ENCODE measurements at regions not wholly inside any gene's neighbourhood (a gene's known extent, or its start where the extent isn't known, plus 50 kb on each side); places are given as distances from the start of the nearest gene placed in this dataset.
"Not testable (repeated sequence)": the region's sequence is repeated elsewhere in the genome, so short reads cannot be mapped to it uniquely, and the experiment has no call there.

GRCh38 chr2:95707837-95708236 is 116.0 kb downstream of the TRIM43 start:
- WGBS = 67% methylated on average over 4 of the region's 5 CpGs
- Histone ChIP-seq H2BK15ac (ENCODE audit: low read depth, poor library complexity, severe bottlenecking) (no peak overlapping the region), H3K4me2 (ENCODE audit: low read length, poor library complexity, severe bottlenecking) (no peak overlapping the region), H2BK12ac (ENCODE audit: low read length in 2 of 2) (no peak overlapping the region), H3K4ac (ENCODE audit: low read depth in 1 of 2, low read length in 2 of 2) (no peak overlapping the region), H3K14ac (ENCODE audit: low read length in 2 of 2) (no peak overlapping the region), H2AK5ac (ENCODE audit: low read length, severe bottlenecking) (no peak overlapping the region), H2AFZ (ENCODE audit: low read depth, low read length) (no peak overlapping the region), H3K79me1 (replicated peaks; ENCODE audit: low read length, poor library complexity, severe bottlenecking) (no peaks in the 10 kb centered on the region), H3K27me3 (ENCODE audit: control insufficient read depth in 1 of 2, insufficient read depth in 1 of 2, low read length in 2 of 2) (peaks cover 0 to 18% of the 10 kb centered on the region in 2 experiments), H3K36me3 (ENCODE audit: control insufficient read depth in 1 of 2, insufficient read depth in 2 of 2, low read depth in 1 of 2, low read length in 2 of 2) (no peaks in the 10 kb centered on the region), H4K8ac (ENCODE audit: low read length) (no peak overlapping the region), H3K4me1 (ENCODE audit: control insufficient read depth, insufficient read depth, low read depth, low read length) (no peaks in the 10 kb centered on the region), H3K9me3 (ENCODE audit: control insufficient read depth, low read length) (no peaks in the 10 kb centered on the region), H3K9ac (ENCODE audit: low read length) (no peak overlapping the region), H3K23ac (ENCODE audit: low read length in 2 of 2) (no peak overlapping the region), H3K4me3 (ENCODE audit: insufficient read depth in 1 of 2, low read depth in 1 of 2, low read length in 2 of 2) (no peak overlapping the region), H3K18ac (ENCODE audit: low read depth in 1 of 2, low read length in 2 of 2) (no peak overlapping the region), H4K91ac (ENCODE audit: low read length) (no peak overlapping the region), H2BK5ac (ENCODE audit: low read depth, low read length, poor library complexity, severe bottlenecking) (no peak overlapping the region), H3K27ac (ENCODE audit: low read length, poor library complexity, severe bottlenecking) (no peak overlapping the region), H2BK120ac (ENCODE audit: low read depth, low read length) (no peak overlapping the region)
- DNase-seq = no peak

- Histone ChIP-seq H3K27me3 (ENCODE audit: control insufficient read depth in 1 of 2, insufficient read depth in 1 of 2, low read length in 2 of 2) (peaks cover 0 to 21% of the 10 kb centered on the region in 2 experiments), H3K4me2 (ENCODE audit: low read length, poor library complexity, severe bottlenecking) (no peak overlapping the region), H3K9ac (ENCODE audit: low read length) (no peak overlapping the region), H3K14ac (ENCODE audit: low read length in 2 of 2) (no peak overlapping the region), H3K79me1 (replicated peaks; ENCODE audit: low read length, poor library complexity, severe bottlenecking) (no peaks in the 10 kb centered on the region), H4K8ac (ENCODE audit: low read length) (no peak overlapping the region), H3K4ac (ENCODE audit: low read depth in 1 of 2, low read length in 2 of 2) (no peak overlapping the region), H2AFZ (ENCODE audit: low read depth, low read length) (no peak overlapping the region), H3K23ac (ENCODE audit: low read length in 2 of 2) (no peak overlapping the region), H3K4me1 (ENCODE audit: control insufficient read depth, insufficient read depth, low read depth, low read length) (no peaks in the 10 kb centered on the region), H2BK5ac (ENCODE audit: low read depth, low read length, poor library complexity, severe bottlenecking) (no peak overlapping the region), H3K27ac (ENCODE audit: low read length, poor library complexity, severe bottlenecking) (no peak overlapping the region), H2AK5ac (ENCODE audit: low read length, severe bottlenecking) (no peak overlapping the region), H3K9me3 (ENCODE audit: control insufficient read depth, low read length) (no peaks in the 10 kb centered on the region), H3K36me3 (ENCODE audit: control insufficient read depth in 1 of 2, insufficient read depth in 2 of 2, low read depth in 1 of 2, low read length in 2 of 2) (no peaks in the 10 kb centered on the region), H3K18ac (ENCODE audit: low read depth in 1 of 2, low read length in 2 of 2) (no peak overlapping the region), H2BK12ac (ENCODE audit: low read length in 2 of 2) (no peak overlapping the region), H3K4me3 (ENCODE audit: insufficient read depth in 1 of 2, low read depth in 1 of 2, low read length in 2 of 2) (no peak overlapping the region), H2BK120ac (ENCODE audit: low read depth, low read length) (no peak overlapping the region), H4K91ac (ENCODE audit: low read length) (no peak overlapping the region), H2BK15ac (ENCODE audit: low read depth, poor library complexity, severe bottlenecking) (no peak overlapping the region)
- no peak for DNase-seq
These were observed 118.0 kb downstream of the TRIM43 start for GRCh38 chr2:95709831-95710230.

GRCh38 chr2:95713470-95714177 is 121.8 kb downstream of the TRIM43 start:
- not testable (repeated sequence) for H3K4me1 ChIP-seq (ENCODE audit: control insufficient read depth, insufficient read depth, low read depth, low read length); H3K14ac ChIP-seq (ENCODE audit: low read length in 2 of 2)
- WGBS = 66% methylated on average over 8 of the region's 11 CpGs

GRCh38 chr2:95714398-95714797 is 122.6 kb downstream of the TRIM43 start:
- not testable (repeated sequence) for H3K9ac ChIP-seq (ENCODE audit: low read length); H3K23ac ChIP-seq (ENCODE audit: low read length in 2 of 2); H3K27ac ChIP-seq (ENCODE audit: low read length, poor library complexity, severe bottlenecking); H3K18ac ChIP-seq (ENCODE audit: low read depth in 1 of 2, low read length in 2 of 2); H3K4me3 ChIP-seq (ENCODE audit: insufficient read depth in 1 of 2, low read depth in 1 of 2, low read length in 2 of 2); H3K4me1 ChIP-seq (ENCODE audit: control insufficient read depth, insufficient read depth, low read depth, low read length); H3K36me3 ChIP-seq (ENCODE audit: control insufficient read depth in 1 of 2, insufficient read depth in 2 of 2, low read depth in 1 of 2, low read length in 2 of 2); H3K4me2 ChIP-seq (ENCODE audit: low read length, poor library complexity, severe bottlenecking); H3K9me3 ChIP-seq (ENCODE audit: control insufficient read depth, low read length); H2AK5ac ChIP-seq (ENCODE audit: low read length, severe bottlenecking); H3K79me1 ChIP-seq (replicated peaks; ENCODE audit: low read length, poor library complexity, severe bottlenecking); H3K14ac ChIP-seq (ENCODE audit: low read length in 2 of 2); H2BK12ac ChIP-seq (ENCODE audit: low read length in 2 of 2); H2BK15ac ChIP-seq (ENCODE audit: low read depth, poor library complexity, severe bottlenecking); H3K4ac ChIP-seq (ENCODE audit: low read depth in 1 of 2, low read length in 2 of 2); H2BK5ac ChIP-seq (ENCODE audit: low read depth, low read length, poor library complexity, severe bottlenecking); H4K91ac ChIP-seq (ENCODE audit: low read length); H2AFZ ChIP-seq (ENCODE audit: low read depth, low read length); DNase-seq; H4K8ac ChIP-seq (ENCODE audit: low read length); H2BK120ac ChIP-seq (ENCODE audit: low read depth, low read length)
- peaks cover 0 to 11% of the 10 kb centered on the region in 2 experiments for H3K27me3 ChIP-seq (ENCODE audit: control insufficient read depth in 1 of 2, insufficient read depth in 1 of 2, low read length in 2 of 2)
- 73% methylated on average over 1 of the region's 1 CpG for WGBS

More at GRCh38 chr2:95713470-95714177, 121.8 kb downstream of the TRIM43 start:
- H3K9ac ChIP-seq (ENCODE audit: low read length); H3K4me3 ChIP-seq (ENCODE audit: insufficient read depth in 1 of 2, low read depth in 1 of 2, low read length in 2 of 2); H3K18ac ChIP-seq (ENCODE audit: low read depth in 1 of 2, low read length in 2 of 2); H2BK15ac ChIP-seq (ENCODE audit: low read depth, poor library complexity, severe bottlenecking); H3K4me2 ChIP-seq (ENCODE audit: low read length, poor library complexity, severe bottlenecking); H2BK5ac ChIP-seq (ENCODE audit: low read depth, low read length, poor library complexity, severe bottlenecking); H3K9me3 ChIP-seq (ENCODE audit: control insufficient read depth, low read length); H4K91ac ChIP-seq (ENCODE audit: low read length); H3K36me3 ChIP-seq (ENCODE audit: control insufficient read depth in 1 of 2, insufficient read depth in 2 of 2, low read depth in 1 of 2, low read length in 2 of 2); H3K23ac ChIP-seq (ENCODE audit: low read length in 2 of 2); DNase-seq; H3K27ac ChIP-seq (ENCODE audit: low read length, poor library complexity, severe bottlenecking); H3K4ac ChIP-seq (ENCODE audit: low read depth in 1 of 2, low read length in 2 of 2); H2BK12ac ChIP-seq (ENCODE audit: low read length in 2 of 2); H4K8ac ChIP-seq (ENCODE audit: low read length); H3K79me1 ChIP-seq (replicated peaks; ENCODE audit: low read length, poor library complexity, severe bottlenecking); H2AFZ ChIP-seq (ENCODE audit: low read depth, low read length); H2BK120ac ChIP-seq (ENCODE audit: low read depth, low read length); H2AK5ac ChIP-seq (ENCODE audit: low read length, severe bottlenecking): not testable (repeated sequence)
- peaks cover 0 to 11% of the 10 kb centered on the region in 2 experiments for H3K27me3 ChIP-seq (ENCODE audit: control insufficient read depth in 1 of 2, insufficient read depth in 1 of 2, low read length in 2 of 2)
